ENCODE measurements at regions not wholly inside any gene's neighbourhood (a gene's known extent, or its start where the extent isn't known, plus 50 kb on each side); places are given as distances from the start of the nearest gene placed in this dataset.
"Not testable (repeated sequence)": the region's sequence is repeated elsewhere in the genome, so short reads cannot be mapped to it uniquely, and the experiment has no call there.

DNA sequence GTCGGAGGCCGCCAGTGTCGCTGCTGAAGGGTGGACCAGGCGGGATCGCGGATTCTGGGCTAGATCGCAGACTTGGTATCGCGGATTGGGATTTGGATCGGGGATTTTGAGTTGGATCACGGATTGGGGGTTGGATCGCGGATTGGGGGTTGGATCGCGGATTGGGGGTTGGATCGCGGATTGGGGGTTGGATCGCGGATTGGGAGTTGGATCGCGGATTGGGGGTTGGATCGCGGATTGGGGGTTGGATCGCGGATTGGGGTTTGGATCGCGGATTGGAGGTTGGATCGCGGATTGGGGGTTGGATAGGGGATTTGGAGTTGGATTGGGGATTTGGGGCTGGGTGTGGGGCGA lies 93.1 kb upstream of the THOC3 start:
- not testable (repeated sequence) for DNase-seq

DNA sequence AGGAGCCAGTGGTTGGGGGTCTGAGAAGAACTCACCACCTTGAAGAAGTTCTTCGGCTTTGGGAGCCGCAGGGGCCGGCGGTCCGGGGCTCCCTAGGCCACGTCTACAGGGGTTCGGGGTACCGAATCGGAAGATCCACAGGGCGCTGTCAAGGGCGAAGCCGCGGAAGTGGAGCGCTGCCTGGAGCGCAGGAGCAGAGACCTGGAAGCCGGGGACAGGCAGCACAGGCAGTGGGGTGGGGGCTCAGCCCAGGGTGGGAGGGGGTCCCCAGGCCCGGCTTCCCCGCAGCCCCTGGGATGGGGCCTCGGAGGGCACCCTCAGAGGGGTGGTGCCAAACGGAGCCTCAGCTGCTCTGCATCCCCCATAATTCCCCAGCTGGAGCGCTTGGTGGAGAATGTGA lies 93.5 kb upstream of the THOC3 start:
- DNase-seq: not testable (repeated sequence)

DNA sequence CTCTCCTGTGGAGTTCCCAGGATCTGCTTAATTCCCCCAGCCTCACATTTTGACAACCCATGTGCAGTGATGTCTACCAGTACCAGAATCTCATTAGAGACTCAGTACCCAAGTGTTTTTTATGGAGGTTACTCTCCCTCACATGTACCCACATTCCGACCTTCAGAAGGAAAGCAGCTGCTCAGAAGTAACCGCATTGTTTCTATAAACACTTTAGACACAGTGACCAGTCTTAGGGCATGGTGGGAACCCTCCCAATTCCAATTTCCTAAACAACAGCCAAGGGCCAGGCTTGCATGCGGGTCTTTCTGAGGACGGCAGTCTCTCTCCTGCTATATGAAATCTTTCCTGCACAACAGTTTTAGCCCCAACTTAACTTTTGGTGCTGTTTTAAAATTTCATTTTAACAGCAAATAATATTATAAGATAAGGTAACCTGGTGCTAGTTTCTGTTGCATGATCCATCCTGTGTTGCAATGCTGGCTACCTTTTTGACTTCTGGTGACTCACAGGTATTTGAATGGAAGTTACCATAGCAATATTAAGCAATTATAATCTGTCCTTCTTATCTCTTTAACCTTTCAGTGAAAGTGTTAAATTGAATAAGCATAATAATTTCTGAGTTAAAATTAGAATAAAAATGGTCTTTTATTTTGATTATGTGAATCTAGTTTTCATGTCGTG lies 98.3 kb upstream of the THOC3 start:
- not testable (repeated sequence) for DNase-seq

DNA sequence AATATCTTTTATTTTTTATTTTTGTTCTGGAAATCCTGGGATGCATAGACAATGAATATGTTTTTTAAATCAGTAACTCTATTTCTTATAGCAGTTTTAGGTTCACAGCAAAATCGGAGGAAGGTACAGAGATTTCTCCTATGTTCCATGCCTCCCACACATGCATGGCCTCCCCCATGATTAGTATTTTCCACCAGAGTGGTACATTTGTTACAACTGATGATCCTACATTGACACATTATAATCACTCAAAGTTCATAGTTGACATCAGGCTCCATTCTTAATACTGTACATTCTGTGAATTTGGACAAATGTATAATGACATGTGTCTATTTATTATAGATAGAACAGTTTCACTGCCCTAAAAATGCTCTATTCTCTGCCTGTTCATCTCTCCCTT lies 99.0 kb upstream of the THOC3 start:
- DNase-seq: peak in 1 of 2 experiments; percentile 52

DNA sequence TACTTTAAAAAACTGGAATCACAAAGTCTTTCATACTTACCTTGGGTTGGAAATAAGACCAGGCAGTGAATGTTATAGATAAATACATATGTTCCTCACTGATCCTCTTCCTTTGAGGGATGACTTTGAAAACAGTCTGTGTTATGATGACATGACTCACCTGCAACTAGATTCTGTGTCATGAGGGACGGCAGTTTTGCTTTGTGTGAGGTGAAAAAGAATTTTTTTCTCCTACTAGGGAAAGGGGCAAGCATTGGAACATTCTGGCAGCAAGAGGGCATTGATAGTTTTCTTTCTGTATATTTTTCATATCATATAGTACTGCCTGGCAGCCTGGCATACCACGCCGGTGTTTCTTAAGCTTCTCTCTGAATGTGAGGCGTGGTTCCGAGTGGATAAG lies 99.8 kb upstream of the THOC3 start:
- peak in 1 of 2 experiments; percentile 10 for DNase-seq

DNA sequence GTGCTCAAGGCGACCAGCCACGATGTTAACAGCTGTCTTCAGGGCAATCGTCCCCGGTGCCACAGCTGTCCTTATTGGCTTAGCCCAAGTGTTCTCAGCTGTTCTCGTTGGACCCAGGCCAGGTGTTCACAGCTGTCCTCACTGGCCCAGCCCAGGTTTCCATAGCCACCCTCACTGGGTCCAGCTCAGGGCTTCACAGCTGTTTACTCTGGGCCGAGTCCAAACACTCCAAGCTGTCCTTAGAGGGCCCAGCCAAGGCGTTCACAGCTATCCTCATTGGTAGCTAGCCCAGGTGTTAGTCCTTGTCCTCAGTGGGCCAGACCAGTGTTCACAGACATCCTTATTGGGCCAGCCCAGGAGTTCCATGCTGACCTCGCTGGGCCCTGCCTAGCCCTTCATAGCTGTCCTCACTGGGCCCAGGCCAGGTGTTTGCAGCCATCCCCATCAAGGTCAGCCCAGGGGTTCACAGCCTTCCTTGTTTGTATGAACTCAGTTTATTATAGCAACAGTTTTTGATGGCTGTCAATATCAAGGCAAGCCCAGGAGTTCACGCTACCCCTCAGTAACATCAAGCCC lies 106.0 kb upstream of the THOC3 start:
- DNase-seq: not testable (repeated sequence)

DNA sequence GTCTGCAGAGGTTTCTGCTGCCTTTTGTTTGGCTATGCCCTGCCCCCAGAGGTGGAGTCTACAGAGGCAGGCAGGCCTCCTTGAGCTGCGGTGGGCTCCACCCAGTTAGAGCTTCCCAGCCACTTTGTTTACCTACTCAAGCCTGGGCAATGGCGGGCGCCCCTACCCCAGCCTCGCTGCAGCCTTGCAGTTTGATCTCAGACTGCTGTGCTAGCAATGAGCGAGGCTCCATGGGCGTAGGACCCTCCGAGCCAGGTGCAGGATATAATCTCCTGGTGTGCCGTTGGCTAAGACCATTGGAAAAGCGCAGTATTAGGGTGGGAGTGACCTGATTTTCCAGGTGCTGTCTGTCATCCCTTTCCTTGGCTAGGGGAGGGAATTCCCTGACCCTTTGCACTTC lies 115.6 kb upstream of the THOC3 start:
- not testable (repeated sequence) for DNase-seq

DNA sequence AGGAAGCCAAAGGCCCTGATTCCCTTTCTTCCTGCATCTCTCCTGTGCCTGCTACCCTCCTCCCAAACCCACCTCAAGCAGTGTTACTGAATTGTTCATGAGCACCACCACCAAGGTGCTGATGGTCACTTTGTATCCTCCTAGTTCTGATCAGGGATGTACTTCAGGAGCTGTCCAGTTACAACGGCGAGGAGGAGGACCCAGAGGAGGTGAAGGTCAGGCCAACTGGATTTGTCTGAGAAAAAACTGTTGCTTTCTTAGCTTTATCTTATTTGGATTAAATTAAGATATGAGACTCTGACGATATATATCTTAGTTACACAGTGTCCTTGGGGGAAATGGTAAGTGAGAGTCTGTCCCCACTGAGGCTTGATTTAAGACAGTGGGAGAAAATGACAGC lies 135.0 kb upstream of the THOC3 start:
- DNase-seq: not testable (repeated sequence)

DNA sequence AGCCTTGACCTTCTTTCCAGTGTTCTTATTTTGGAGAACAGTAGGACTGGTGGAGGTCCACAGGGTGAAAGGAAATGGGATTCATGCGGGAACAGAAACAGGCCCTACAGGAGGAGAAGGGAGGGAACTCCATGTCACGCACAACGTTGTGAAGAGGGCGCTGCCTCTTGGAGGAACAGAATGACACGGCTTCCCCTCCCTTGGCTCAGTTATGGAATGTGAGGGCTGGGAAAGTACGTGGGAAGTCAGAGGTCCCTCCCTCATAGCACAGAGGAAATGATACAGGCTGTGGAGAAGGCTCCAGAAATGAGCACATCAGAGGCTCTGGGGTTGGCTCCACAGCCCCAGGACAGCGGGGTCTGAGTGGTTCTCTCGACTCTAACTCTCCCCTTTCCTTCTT lies 125.3 kb upstream of the SIMC1 start:
- DNase-seq: not testable (repeated sequence)

DNA sequence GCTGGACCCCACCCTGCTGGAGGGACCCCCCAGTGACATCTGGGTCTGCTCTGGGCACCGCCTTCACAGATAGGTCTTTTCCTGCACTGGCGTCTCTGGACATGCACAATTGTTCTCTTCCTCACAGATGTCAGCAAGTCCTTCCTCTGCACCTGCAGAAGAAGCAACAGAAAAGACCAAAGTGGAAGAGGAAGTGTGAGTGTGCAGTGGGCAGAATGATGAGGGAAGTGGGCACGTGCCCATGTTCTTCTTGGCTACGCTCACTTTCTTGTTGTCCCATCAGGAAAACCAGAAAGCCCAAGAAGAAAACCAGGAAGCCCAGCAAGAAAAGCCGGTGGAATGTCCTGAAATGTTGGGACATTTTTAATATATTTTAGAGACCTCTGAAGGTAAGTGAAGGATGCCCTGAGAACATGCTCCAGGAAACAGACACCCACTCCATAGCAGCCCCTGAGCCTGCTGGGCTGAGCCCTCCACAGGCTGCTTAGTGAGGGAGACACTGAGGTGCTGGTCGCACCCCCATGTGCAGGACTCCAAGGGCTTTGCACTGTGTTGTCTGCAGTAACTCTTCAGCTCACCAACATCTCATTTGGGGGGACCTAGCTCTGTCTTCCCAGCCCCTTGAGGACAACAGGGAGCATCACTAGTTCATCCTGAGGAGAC lies 124.4 kb upstream of the SIMC1 start:
- DNase-seq: not testable (repeated sequence)

DNA sequence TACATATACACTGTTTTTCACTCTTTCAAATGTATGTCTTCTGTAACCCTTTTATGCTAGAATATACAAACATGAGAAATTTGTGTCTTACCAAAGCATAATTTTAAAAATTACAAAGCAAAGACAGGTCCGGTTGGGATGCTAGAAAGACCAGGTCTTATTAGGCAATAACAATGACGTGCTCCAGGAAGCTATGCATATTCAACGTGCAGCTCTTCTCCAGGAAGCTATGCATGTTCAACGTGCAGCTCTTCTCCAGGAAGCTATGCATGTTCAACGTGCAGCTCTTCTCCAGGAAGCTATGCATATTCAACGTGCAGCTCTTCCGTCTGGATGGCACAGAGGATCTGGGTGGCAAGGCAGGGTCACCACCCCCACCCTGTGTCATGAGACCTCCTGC lies 123.4 kb upstream of the SIMC1 start:
- not testable (repeated sequence) for DNase-seq

DNA sequence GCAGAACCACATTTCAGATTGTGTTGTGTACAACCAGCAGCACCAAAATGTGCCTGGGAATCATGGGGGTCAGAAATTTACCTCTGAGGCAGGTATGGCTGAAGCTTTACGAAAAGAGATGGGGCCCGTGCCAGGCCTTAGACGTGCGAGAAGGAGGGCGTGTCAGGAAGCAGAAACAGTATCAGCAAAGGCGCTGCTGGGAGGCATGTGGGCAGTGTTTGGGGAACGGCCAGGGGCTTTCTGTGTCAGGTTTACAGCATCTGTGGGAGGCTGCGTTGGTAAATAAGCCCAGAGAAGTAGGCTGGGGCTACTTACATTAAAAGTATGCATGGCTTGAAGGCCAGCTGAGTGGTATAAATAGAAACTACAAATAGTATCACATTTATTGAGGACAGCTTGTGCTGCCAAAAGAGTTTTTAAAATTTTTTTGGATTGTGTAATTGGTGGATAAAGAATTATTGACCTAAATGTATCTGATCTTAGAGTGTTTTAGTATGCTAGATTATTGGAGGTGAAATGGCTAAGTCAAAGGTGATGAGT lies 120.5 kb upstream of the SIMC1 start:
- DNase-seq: not testable (repeated sequence)

DNA sequence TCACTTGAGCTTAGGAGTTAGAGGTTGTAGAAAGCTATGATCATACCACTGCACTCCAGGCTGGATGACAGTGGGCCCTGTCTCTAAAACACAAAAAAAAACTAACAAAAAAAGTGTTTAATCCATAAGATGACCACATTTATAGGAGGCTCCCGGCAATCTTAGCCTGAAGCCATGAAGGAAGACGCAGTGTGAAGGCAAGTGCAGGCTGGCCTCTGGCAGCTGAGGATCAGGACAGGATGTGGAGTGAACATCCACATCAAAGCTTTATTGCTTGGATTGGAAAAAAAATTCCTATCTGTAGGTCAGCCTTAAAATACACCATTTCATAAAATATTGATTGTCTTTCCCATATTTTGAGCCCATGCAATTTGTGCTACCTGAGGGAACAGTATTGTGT lies 115.9 kb upstream of the SIMC1 start:
- not testable (repeated sequence) for DNase-seq

DNA sequence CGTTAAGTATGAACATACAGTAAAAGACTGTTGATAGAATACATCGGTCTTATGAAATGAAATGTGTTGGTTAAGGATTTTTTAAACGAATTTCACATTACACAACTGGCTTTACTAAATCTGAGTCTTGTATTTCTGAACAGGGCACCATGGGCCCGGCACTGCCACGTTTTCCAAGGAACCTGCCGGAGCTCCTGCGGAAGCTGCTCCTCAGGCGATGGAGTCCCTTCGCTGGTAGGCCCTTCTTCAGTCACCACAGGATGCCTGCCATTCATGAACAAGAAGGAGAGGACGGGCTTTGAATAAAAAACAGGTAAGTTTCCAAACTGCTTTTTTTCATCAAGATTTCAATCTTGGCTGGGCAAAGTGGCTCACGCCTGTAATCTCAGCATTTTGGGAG lies 114.1 kb upstream of the SIMC1 start:
- DNase-seq: not testable (repeated sequence)

DNA sequence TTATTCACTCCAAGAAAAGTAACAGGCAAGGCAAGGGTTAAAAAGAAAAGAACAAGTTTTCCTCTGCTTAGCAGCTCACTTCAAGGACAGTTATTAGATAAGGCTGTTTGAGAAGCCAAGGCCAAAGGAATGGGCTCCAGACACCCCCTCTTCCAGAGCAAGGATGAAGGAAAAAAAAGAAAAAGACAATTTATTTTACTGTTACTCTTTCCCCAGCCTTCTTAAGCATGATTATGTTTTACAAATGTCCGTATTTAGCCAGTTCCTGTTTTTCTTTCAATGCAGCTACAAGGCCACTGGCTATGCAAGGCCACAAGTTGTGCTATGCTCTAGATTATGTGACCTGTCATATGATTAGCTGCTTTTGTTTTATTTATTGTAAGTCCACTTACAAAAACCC lies 106.5 kb upstream of the SIMC1 start:
- no peak for DNase-seq

DNA sequence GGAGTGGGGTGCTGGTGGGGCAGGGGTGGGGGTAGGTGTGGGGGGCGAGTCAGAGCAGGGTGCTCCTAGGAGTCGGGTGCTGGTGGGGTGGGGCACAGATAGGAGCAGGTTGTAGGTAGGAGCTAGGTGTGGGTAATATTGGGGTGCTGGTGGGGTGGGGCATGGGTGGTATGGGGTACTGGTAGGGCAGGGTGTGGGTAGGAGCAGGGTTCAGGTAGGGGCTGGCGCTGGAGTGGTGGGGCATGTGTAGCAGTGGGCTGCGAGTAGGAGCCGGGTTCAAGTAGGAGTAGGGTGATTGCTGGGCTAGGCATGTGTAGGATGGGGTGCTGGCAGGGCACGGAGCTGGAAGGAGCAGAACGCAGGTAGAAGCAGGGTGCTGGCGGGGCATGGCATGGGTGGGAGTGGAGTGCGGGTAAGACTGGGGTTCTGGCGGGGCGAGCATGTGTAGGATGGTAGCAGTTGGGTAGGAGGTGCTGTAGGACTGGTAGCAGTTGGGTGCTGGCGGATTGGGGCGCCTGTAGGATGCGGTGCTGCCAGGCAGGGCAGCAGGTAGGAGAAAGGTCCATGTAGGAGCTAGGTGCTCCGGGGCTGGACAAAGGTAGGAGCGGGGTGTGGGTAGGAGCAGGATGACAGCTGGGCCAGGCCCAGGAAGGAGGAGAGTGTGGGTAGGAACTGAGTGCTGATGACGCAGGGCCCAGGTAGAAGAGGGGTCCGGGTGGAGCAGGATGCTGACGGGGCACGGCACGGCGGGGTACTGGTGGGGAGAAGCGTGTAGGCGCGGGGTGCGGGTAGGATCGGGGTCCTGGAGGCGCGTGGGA lies 105.5 kb upstream of the SIMC1 start:
- peak in 1 of 2 experiments; percentile 3 for DNase-seq

DNA sequence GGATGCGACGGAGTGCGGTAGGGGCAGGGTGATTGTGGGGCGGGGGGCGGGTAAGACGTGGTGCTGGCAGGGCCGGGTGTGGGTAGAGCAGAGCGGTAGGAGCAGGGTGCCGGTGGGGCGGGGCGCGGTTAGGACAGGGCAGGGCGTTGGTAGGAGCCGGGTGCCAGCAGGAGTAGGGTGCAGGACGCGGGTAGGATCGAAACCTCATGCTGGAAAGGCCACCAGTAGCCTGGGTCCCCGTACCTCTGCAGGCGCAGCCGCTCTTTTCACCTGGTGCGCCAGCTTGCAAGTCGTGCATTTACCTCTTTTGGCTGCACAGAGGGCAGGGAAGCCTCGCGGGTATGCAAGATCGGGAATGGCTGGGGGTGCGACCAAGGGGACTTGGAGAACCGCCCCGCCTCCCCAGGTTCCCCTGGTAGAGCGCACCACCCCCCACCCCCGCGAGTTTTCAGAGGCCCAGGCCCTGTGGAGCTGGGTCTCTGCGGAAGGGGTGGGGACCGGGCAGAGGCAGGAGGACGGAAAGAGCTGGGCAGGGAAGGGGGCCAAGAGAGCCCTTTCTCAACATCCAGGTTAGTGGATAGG lies 104.8 kb upstream of the SIMC1 start:
- DNase-seq: peak in 1 of 2 experiments; percentile 16

DNA sequence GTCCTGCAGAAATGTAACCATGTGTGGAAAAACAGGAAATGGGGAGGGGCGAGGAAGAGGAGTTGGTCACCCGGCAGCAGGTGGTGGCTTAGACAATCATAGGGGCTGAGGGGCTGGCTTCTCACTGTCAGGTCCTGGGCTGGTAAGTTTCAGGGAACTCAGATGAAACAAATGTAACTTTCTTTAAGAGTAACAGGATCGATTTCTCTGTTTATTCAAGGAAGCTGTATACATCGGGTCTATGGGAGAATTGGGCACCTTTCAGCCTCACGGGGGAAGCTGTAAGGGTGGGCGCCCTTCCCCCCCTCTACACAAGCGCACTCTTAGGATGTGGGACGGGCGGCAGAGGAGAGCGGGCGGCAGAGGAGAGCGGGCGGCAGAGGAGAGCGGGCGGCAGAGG lies 104.3 kb upstream of the SIMC1 start:
- no peak for DNase-seq

DNA sequence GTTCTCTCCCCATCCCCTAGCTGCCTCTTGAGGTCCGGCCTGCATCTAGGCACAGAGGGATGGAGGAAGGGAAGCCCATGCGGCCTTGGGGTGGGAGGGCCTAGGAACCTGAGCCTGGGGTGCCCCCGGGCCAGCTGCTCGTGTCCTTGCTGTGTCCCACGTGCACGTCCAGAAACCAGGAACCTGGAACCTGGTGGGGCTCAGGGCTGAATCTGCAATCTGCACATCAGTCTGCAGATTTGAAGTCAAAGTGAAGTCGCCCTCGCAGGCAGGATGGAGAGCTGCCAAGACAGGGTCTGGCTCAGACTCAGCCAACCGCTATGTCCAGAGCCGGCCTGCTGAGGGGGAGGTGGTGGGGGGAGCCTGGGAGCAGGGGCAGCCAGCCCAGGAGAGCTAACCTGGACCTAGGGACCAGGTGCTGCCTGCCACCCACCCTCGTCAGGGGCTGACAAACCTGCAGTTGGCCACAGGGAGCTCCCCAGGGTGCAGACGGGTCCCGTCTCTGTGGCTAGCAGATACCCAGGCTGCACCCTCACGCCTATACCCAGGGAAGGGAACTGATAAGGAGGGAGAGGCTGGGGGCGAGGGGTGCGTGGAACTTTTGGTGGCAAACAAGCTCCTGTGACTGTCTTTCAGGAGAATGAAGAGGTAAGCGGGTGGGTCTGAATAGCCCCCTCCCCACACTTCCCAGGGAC lies 103.5 kb upstream of the SIMC1 start:
- DNase-seq: no peak

DNA sequence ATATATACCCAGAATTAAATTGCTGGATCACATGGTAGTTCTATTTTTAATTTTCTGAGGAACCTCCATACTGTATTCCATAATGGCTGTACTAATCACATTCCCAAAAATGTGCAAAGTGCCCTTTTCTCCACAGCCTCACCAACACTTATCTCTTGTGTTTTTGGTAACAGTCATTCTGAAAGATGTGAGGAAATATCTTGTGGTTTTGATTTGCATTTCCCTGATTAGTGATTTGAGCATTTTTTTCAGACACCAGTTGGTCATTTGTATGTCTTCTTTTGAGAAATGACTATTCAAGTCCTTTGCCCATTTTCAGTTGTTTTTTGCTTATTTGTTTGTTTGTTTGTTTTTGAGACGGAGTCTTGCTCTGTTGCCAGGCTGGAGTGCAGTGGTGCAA lies 98.1 kb upstream of the SIMC1 start:
- not testable (repeated sequence) for DNase-seq

DNA sequence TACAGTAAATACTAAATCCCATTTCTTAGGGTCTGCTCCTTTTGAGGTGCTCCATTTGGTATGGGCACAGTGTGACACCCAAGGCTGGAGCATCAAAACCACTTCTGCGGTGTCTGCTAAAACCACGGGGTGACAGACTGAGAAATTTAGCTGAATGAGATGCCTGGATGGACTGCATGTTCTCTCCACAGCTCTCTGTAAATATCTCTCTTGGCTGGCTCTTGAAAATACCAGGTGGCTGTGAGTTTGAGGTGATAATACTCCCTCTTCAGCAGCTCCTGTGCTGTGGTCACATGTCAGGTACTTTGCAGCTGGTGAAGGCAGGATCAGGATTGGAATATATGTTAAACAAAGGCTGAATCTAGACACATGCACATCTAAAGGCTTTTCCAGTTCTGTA lies 93.7 kb upstream of the SIMC1 start:
- no peak for DNase-seq

DNA sequence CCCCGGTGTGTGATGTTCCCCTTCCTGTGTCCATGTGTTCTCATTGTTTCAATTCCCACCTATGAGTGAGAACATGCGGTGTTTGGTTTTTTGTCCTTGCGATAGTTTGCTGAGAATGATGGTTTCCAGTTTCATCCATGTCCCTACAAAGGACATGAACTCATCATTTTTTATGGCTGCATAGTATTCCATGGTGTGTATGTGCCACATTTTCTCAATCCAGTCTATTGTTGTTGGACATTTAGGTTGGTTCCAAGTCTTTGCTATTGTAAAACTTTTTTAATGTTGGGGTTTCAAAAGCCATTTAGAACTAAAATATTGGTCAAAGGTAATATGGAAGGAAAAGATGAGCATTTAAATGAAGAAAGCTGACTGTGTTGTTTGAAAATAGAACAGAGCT lies 88.3 kb upstream of the SIMC1 start:
- not testable (repeated sequence) for DNase-seq
